ENCODE measurements at regions not wholly inside any gene's neighbourhood (a gene's known extent, or its start where the extent isn't known, plus 50 kb on each side); places are given as distances from the start of the nearest gene placed in this dataset.

- TF ChIP-seq, protein P1, sequence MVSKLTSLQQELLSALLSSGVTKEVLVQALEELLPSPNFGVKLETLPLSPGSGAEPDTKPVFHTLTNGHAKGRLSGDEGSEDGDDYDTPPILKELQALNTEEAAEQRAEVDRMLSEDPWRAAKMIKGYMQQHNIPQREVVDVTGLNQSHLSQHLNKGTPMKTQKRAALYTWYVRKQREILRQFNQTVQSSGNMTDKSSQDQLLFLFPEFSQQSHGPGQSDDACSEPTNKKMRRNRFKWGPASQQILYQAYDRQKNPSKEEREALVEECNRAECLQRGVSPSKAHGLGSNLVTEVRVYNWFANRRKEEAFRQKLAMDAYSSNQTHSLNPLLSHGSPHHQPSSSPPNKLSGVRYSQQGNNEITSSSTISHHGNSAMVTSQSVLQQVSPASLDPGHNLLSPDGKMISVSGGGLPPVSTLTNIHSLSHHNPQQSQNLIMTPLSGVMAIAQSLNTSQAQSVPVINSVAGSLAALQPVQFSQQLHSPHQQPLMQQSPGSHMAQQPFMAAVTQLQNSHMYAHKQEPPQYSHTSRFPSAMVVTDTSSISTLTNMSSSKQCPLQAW (CRISPR knock-in tag; IDR thresholded peaks at IDR 0.05), result no peak
Observed at GRCh38 chr9:110033869-110034268, 174.1 kb downstream of the C9orf152 start (continued).

GRCh38 chr9:110036286-110036685 lies 171.7 kb downstream of the C9orf152 start:
- in situ Hi-C loops (cut with HindIII; ENCODE audit: extremely low pct_ligation_motif_present, low pct_unique_long_range_greater_than_20kb), result no loop called here

More at GRCh38 chr9:110036286-110036685, 171.7 kb downstream of the C9orf152 start:
- no peaks in the 10 kb centered on the region for H3K9me3 ChIP-seq (ENCODE audit: low read length)
- TF ChIP-seq ZNF136 (CRISPR knock-in tag; IDR thresholded peaks at IDR 0.05; ENCODE audit: low read depth), result no peak
- TF ChIP-seq ZNF546 (CRISPR knock-in tag; conservative IDR thresholded peaks at IDR 0.05), result no peak
- TF ChIP-seq MLXIP (CRISPR knock-in tag; IDR thresholded peaks at IDR 0.05; ENCODE audit: borderline replicate concordance), result no peak
- intact Hi-C loops (cut with micrococcal nuclease; ENCODE audit: unreplicated experiment), result no loop called here
- no peak overlapping the region for H2AFZ ChIP-seq (ENCODE audit: low read length)
- H3K79me2 ChIP-seq (ENCODE audit: insufficient read depth, low read length), result no peaks in the 10 kb centered on the region
- ChIA-PET CTCF (ENCODE audit: low intra/inter-chr PET ratio, low total read pairs) (no interaction called here), POLR2A (no interaction called here)
- no peak for ATAC-seq
- no peaks in the 10 kb centered on the region for H4K20me1 ChIP-seq (ENCODE audit: insufficient read depth, low read length)
- no peak for DNase-seq (ENCODE audit: low spot score)
- 55% methylated on average over 2 of the region's 2 CpGs for WGBS (ENCODE audit: low lambda C conversion rate)
- H3K27ac ChIP-seq (ENCODE audit: extremely low read length, insufficient read depth, low read length), result no peak overlapping the region
- BruUV-seq (replicated peaks), result no TSS peak
- no peaks in the 10 kb centered on the region for H3K27me3 ChIP-seq (ENCODE audit: control insufficient read depth in 1 of 2, insufficient read depth in 2 of 2, low read length in 2 of 2)
- no peak overlapping the region for H3K4me3 ChIP-seq (replicated peaks in 1 of 3; ENCODE audit: insufficient read depth in 1 of 3, low read depth in 2 of 3, low read length in 3 of 3)
- no peak overlapping the region for H3K4me2 ChIP-seq (ENCODE audit: low read depth, low read length)
- H3K36me3 ChIP-seq (replicated peaks in 1 of 2; ENCODE audit: control insufficient read depth in 1 of 2, insufficient read depth in 2 of 2, low read length in 2 of 2), result no peaks in the 10 kb centered on the region
- no peak overlapping the region for H3K9ac ChIP-seq (ENCODE audit: insufficient read depth, low read depth, low read length)
- FAIRE-seq, result no peak
- peaks cover 13% of the 10 kb centered on the region for H3K4me1 ChIP-seq (ENCODE audit: insufficient read depth, low read length)
